MV-4-11 (cell line): ENCODE measurements at regions not wholly inside any gene's neighbourhood (a gene's known extent, or its start where the extent isn't known, plus 50 kb on each side); places are given as distances from the start of the nearest gene placed in this dataset.
"Not testable (repeated sequence)": the region's sequence is repeated elsewhere in the genome, so short reads cannot be mapped to it uniquely, and the experiment has no call there.

Experiments used
- DNase-seq: peaks from one replicate; lab custom pipeline; 2025; lab: John Stamatoyannopoulos, UW

DNA sequence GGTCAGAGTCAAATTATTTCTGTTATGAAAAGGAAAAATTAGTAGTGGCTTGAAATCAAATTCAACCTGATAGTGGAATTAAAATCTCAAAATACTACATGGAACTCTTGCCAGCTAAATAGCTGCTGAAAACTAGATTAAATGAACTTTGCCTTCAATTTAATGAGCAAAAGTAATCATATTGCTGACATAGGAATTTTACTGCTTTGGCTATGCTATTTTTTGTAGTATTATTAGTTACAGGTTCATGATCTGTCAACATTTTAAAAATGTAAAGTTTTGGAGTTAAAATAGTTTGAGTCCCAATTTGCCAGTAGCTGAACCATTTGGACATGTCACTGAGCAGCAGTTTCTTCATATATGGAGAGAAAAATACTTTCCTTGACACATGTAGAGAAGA is 81.4 kb downstream of the RERGL start:
- no peak for DNase-seq

DNA sequence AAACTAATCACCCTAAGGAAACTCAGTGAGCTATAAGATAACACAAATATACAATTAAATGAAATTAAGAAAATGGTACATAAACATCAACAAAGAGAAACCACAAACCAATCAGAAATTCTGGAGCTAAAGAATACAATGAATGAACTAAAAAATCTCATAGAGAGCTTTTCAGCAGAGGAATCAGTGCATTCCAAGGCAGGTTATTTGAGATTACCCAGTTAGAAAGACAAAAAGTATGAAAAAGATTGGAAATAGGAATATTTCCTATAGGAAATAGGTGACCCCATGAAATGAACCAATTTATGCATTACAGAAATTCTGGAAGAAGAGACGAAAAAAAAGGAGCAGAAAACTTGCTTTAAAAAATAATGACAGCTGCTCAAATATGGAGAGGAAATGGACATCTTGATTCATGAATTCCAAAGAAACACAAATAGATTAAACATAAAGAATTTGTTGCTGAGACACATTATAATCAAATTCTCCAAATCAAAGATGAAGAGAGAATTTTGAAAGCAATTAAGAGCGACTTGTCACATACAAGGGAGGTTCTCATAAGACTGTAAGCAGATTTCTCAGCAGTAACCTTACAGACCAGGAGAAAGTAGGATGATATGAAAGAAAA is 90.7 kb downstream of the RERGL start:
- no peak for DNase-seq

DNA sequence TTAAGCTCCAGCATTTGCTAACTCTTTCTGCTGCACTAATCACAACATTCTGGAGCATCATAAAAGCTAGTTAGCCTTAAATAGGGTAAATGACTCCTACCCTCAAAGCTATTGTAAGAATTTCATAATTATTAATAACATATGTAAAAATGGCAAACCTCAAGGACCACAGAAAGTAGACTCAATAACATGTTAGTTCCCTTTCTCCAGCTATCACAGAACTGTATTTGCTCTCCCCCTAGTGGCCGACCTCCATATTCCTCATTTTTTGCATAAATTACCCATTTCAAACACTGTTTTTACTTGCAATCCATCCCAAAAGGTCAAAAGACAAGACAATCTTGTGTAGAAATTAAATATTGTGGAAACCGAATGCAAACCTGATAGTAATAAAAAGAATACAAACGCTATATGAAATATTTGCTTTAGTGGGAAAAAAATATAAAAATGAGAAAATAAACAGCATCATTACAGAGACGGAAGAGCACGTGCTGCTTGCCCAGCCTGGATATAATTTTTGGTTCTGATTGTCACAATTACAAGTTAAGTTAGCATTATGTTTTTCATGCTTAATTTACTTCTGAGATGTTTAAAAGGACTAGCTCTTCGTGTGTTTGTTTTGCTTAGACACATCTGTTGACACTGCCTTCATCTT is 97.9 kb downstream of the RERGL start:
- peak; percentile 64 for DNase-seq

DNA sequence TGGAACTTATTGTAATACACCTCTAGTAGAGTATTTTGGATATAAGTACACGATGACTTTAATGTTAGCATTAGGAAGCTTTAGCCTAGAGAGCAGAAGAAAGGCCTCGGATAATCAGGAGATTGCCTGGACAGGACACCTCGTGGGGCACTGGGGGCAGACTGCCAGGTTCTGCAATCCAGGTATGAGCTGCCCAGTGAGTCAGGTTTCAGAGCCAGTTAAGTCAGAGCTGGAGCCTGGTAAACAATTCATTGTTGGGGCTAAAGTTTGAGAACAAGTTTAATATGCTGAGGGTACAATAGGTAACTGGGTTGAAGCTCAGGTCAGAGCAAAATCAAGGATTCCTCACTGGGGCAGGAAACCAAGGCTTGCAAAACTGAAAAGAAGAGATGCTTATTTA is 107.4 kb downstream of the RERGL start:
- DNase-seq = no peak

DNA sequence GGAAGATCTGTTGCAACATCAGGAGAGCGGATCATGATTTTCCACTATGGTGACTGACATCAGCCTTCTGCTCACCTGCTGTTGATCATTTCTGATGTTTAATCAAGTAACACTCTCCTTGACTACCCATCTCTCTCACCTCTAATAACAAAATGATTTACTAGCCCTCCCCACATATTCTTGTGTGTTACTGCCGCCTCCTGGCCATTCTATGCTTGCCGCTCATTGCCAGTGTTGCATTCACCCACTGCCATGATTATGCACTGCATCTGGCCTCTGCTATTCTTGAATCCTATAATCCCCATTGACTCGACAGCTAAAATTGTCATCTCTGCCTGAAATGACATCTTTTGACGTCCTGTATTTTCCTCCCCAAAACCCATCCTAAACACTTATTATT is 113.8 kb downstream of the RERGL start:
- no peak for DNase-seq

DNA sequence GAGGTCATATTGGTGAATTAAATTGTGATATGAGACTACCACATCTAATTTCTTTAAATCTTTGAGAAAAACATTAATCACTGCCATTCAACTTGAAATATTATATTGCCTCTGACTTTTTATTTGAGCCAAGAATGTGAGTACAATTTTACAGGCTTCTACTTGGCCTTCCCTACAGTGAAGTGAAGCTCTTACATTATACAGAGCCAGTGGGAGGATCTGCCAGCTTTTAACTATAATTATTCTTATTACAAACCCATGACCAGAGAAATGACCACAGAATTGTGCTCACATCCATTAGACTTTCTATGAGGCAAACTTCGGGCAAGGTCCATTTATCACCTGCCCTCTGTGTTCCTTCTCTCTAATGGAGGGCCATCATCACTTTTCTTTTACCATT is 114.2 kb downstream of the RERGL start:
- DNase-seq = no peak

DNA sequence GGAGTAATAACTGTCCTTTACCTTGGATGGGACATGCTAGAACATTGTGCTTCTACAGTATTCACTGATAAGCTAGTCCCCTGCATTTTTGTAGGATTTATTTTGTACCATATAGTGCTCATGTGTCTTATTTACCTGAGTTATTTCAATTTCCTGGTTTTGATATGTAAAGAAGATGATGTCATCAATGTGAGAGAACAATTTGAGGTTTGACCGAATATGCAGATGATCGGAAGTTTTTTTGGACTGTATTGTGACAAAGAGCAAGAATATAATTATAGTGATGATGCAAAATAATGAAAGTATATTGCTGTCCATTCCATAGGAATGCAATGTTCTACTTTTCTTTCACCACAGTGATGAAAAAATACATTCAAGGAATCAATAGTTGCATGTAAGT is 114.8 kb downstream of the RERGL start:
- no peak for DNase-seq

GRCh38 chr12:17971850-17972249 is 118.1 kb downstream of the RERGL start:
- no peak for DNase-seq

DNA sequence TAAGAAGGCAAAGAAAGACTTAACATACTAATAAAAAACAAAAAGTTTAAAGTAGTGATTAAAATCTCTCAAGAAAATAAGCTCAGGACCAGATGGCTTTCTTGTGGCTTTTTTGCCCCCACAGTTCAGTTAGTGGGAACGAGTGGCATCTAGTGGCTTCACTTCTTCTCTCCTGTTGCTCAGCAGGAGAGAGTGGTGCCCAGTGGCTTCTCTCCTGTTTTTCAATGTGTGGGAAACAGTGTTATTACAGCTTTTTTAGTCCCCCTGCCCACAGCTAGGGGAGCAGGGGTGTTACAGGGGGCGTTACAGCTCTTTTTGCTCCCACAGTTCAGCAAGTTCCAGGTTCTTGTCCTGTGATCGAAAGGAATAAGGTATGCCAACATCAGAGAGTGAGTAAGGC is 135.2 kb downstream of the RERGL start:
- DNase-seq = no peak

- DNase-seq = no peak
Measured at GRCh38 chr12:17950898-17951297, 139.1 kb downstream of the RERGL start.

- DNase-seq = no peak
Measured at GRCh38 chr12:17949558-17950141, 140.3 kb downstream of the RERGL start.

DNA sequence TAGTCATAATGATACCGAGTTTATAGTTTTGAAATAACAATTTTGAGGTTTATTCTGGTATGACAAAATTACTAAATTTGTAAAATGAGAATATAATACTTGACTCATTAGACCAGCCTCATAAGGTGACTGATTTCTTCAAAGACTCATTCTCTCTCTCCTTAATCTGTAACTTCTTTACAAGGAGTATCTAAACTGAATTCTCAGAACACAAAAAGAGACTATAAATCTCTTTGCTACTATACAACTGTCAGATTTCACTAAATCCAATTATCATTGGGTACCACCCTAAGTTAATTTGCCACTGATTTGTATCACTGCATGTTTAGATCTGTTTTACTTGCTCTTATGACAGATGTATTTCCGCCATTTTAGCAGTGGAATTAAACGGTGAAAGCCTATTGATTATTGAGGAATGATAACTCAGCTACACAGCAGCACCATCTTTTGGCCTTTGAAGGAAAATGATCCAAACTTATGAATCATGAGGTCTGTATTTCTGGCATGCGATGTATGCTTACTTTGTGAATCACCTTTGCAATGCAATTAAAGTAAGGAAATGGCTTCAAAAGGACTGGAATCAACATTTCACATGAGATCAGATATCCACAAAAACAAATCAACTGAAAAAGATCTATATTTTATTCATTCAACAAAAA is 161.2 kb downstream of the RERGL start:
- no peak for DNase-seq

DNA sequence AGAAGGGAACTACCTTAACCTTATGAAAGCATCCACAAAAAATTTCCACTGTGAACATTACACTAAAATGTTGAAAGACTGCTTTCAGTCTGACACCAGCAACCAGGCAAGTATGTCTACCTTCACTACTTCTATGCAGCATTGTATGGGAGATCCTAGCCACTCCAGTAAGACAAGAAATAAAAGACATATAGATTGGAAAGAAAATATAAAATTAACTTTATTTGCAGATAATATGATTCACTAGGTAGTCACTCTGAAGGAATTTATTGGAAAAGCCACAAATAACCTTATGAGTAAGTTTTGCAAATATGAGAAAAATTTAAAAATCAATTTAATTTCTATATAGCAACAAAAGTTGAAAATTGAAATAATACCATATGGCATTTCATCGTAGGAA is 172.0 kb downstream of the RERGL start:
- DNase-seq = no peak

- no peak for DNase-seq
Measured at GRCh38 chr12:17884581-17884980, 205.4 kb downstream of the RERGL start.

- DNase-seq = no peak
Measured at GRCh38 chr12:17878714-17879113, 211.3 kb downstream of the RERGL start.

- no peak for DNase-seq
Measured at GRCh38 chr12:17875230-17875629, 214.8 kb downstream of the RERGL start.

DNA sequence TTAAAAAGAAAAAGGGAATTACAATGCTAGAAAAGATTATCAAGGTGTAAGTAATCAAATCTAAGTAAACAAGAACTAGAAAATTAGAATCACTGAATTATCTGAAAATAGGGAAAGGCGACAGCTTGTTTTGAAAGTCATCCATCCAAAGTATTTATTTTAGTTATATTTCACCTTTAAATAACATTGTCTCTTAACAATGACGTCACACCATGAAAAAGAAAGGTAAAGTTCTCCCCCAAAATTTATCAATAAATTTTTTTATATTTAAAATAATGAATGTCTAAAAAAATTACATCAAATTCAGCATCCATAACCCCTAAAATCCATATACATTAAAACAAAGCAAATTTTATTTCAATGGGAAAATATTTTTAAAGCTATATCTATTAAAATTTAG is 223.2 kb downstream of the RERGL start:
- DNase-seq = no peak

DNA sequence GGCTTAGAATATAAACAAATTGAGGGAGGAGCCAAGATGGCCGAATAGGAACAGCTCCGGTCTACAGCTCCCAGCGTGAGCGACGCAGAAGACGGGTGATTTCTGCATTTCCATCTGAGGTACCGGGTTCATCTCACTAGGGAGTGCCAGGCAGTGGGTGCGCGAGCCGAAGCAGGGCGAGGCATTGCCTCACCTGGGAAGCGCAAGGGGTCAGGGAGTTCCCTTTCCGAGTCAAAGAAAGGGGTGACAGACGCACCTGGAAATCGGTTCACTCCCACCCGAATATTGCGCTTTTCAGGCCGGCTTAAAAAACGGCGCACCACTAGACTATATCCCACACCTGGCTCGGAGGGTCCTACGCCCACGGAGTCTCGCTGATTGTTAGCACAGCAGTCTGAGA is 234.4 kb downstream of the RERGL start:
- not testable (repeated sequence) for DNase-seq

DNA sequence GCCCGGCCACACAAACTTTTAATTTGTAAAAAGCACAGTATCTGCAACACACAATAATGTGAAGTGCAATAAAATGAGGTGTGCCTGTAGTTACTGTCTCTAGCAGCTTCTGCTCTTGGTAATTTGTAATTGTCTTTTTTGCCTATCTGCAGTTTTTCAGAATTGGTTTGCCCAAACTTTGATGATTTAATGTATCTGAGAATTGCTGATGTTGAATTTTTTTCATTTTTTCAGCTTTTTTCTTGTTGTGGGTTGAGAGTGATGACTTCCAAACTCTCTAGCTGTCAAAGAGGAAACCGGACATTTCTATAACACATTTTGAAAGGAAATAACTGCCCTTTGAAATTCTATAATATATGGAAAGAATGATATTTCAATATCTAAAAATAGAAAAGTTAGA is 236.9 kb downstream of the RERGL start:
- DNase-seq = no peak

DNA sequence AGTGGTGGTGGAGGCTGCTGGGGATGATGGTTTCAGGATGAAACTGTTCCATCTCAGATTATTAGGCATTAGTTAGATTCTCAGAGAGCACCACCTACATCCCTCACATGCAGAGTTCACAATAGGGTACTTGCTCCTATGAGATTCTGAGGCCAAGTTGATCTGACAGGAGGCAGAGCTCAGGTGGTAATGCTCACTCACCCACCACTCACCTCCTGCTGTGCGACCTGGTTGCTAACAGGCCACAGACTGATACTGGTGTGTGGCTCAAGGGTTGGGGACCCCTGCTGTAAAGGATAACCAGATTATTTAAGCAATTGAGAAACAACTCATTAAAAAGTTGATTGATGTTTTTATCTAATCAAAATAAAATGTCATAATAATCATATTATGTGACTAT is 248.5 kb downstream of the RERGL start:
- DNase-seq = no peak

DNA sequence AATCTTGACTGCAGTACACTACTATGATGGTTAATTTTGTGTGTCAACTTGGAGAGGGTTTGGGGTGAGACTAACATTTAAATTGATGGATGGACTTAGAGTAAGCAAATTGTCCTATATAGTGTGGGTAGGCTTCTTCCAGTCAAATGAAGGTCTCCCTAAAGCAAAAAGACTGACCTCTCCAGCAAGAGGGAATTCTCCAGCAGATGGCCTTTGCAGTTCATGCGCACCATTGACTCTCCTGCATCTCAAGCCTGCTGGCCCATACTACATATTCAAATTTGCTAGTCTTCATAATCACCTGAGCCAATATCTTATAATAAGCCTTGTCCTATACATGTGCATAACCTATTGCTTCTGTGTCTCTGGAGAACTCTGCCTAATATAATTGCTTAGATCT is 260.2 kb downstream of the RERGL start:
- DNase-seq = no peak

DNA sequence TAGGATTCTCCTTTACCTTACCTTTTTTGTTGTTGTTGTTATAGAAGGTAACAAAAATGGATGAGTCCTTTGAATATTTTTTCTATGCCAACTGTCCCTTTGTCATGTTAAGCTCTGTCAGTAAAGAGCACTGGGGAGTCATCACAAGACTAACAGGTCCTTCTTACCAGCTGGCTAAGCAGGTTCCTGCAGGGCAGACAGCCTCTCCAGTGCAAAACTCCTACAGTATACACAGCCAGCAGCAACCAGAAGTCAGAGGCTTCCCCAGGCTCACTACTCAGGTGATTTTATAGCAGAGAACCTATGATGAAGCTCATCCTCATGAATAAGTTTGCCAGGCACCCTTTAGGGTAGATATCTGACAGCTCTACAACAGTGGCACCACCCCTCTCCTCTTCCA is 271.1 kb downstream of the RERGL start:
- DNase-seq = no peak

- DNase-seq = no peak
Measured at GRCh38 chr12:17810399-17810798, 279.6 kb downstream of the RERGL start.
